ENCODE measurements at regions not wholly inside any gene's neighbourhood (a gene's known extent, or its start where the extent isn't known, plus 50 kb on each side); places are given as distances from the start of the nearest gene placed in this dataset.

DNA sequence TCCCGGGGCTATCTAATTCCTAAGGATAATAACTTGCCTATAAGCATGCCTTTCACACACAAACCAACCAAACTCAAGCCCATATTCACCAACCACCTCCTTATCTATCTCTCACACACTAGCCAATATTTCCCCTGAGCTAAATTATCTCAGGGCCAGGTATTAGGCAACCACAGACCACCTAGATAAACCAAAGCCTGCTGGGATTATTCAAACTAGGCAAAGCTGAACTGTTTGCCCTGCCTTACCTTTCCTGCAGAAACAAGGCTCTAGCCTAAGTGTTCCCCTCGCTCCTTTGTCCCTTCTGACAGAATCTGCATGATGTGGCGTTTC is 114.7 kb upstream of the EEA1 start:
- DNase-seq: no peak

DNA sequence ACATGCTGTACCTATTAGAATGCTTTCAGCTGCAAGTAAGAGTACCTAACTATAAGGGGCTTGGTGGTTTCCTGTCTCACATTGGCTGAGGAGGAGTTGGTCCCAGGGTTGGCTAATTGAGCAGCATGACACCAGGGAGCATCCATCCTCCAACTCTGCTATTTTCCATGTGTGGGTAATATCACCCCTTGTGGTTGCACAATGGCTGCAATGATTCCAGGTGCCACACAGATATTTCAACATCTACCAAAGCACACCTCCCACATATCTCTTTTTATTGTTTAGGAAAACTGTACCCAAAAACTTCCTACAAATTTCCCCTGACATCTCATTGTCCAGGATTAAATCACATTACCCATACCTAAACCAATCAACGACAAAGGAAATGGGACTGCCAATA is 118.0 kb upstream of the EEA1 start:
- no peak for DNase-seq

DNA sequence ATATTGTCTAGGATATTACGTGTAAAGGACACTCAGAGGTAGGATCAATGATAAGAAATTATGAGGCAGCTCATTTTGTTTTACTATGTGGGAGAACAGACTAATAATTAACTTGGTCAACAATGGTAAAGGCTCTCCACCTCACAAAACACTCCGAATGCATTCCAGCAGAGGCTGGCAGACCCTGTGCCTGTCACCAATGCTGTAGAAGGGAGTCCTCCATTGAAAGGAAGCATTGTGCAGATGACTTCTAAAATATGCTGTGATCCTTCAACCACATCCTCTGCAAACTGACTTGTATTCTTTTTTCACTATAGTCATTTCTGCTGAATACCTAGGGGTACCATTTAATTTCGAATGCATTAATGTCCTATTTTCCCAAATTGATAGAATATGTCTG is 119.6 kb upstream of the EEA1 start:
- no peak for DNase-seq

DNA sequence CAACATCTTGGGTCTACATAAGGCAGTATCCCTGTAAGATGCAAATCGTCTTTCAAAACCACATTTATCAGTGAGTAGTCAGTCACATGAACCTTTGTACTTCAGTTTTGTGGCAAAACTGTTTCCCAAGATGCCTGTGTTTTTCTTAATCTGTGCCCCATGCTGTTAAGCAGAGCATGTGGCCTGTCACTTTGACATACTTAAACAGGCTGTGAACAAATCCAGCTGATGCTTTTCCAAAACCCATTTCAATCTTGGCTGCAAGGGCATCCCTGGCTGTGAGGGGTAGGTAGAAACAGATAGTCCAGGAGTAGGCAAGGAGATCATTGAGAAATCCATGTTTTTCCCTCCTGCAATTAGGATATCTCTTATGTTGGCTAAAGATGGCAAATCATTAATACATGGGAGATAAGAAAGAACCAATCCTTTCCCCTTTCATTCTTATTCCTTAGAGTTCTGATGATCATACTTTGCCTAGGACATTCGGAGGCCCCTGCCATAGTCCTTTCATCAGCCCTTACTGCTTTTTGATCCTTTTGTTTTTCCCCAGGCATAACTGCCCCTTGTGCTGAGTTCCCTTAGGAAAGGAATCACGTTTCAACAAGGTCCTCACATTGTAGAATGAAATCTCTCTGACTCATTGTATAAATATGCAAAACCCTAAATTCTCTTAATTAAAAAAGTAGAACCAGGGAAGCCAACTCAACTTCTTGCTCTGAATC is 121.1 kb upstream of the EEA1 start:
- DNase-seq: no peak

DNA sequence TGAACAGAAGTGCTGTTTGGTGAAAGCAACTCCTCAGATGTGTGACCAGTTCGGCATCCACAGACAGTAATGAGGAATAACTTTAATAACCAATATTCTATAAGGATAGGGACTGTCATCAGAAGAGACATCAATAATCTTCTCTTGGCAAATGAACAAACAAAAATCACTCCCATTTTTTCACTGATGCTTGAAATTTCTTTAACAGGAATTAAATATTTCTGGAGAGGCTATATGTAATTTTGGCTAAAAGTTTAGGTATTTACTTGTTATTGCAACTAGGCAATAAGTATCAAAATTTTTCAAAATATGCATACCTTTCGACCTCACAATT is 121.6 kb upstream of the EEA1 start:
- DNase-seq: no peak

DNA sequence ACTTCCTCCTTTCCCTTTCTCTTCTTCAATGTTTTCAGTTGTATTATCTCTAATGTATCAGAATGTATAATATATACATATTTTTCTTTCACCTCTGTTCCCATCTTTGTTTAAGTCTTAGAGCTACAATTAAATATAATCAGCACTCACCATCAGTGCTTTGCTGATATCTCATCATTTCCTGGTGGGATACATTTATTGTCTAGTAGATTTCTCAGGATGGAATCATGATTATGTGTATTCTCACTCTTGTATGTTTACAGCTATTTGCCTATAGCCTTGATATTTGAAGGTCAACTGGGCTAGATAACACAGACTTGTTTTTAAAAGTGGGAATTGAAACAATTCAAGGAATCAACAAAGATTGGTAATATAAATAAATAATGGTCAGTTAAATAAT is 124.9 kb upstream of the EEA1 start:
- DNase-seq: no peak

DNA sequence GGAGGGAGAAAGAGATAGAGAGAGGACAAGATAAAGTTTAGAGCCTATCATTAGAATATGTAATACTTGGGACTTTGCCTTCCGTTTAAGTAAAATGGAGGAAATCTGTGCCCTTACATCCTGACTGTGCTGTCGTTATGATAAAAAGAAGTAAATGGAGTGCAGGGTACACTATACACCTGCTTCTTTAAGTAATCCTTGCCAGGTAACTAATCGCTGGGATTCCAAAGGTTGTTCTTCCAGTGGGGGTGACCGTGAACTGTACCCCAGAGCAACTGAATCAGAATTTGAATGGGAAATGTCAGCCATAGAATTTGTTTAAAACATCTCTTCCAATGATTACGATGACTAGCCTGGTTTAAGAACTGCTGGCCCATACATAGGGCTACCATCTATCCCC is 126.1 kb upstream of the EEA1 start:
- no peak for DNase-seq

DNA sequence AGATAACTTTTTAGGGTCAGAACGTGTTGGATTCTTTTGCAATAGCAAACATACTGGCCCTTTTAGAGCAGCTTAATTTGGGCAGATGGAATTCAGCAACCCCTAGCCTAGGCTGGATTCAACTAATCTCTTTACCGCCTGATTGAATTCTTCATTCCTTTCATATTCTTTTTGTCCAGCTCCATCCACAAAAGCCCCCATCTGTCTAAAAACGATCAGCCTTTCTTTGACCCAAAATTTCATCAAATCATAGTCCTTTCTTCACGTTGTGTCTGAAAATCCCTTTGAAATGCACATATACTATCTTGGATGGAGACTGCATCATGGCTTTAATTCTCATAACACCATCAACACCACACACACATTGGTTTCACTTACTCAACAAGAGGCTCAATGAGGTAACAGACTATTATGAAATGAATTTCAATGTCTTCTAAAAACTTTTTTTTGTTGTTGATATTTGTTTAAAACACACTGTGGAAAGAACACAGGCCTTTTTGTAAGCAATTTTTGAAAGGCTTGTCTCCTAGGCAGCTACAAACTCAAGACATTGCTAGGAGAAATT is 128.0 kb upstream of the EEA1 start:
- DNase-seq: no peak

DNA sequence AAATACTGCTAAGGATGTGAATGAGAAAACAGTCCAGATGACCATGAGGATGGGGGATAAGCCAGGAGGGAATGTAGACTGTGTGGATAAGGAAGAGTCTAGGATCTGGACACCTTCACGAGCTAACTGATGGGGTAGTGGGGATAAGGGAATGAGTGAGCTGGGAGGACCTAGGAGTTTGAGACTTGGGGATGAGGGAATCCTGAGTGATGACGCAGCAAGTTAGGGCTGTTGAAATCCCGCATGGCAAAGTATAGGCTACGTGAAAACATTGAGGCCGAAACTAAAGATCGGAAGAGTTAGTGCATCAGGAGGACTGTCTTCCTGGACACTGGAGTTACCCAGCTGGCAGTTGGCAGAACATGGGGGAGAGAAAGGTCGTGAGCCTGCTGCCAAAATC is 129.2 kb upstream of the EEA1 start:
- no peak for DNase-seq

DNA sequence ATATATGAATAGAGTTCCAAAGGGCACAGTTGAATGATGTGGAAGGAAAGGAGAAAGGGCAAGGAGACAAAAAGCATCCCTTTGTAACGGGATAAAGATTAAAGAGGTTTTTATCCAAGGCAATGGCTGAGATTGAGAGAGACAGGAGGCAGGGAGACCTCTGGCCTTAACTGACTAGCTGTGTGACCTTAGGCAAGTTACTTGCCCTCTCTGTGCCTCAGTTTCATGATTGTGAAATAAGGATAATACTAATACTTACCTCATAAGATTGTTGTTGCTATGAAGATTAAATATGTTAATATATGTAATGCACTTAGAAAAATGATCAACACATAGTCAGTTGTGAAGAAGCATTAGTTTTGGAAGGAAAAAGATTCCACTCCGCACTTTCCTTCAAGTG is 130.2 kb upstream of the EEA1 start:
- no peak for DNase-seq

DNA sequence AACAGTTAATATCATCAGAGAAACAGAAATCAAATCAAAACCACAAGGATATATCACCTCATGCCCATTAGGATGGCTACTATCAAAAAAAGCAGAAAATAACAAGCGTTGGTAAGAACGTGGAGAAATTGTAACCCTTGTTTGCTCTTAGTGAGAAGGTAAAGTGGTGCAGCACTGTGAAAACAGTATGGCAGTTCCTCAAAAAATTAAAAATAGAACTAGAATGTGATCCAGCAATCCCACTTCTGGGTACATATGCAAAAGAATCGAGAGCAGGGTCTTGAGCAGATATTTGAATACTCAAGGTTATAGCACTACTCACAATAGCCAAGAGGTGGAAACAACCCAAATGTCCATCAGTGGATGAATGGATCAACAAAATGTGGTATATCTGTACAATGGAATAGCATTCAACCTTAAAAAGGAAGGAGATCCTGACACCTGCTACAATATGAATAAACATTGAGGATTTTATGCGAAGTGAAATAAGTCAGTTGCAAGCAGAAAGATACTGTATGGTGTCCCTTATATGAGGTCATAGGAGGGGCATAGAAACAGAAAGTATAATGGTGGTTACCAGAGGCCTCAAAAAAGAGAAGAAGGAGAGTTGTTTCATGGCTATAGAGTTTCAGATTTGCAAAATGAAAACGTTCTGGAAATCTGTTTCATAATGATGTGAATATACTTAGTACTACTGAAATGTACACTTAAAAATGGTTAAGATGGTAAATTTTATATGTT is 131.0 kb upstream of the EEA1 start:
- DNase-seq: no peak

DNA sequence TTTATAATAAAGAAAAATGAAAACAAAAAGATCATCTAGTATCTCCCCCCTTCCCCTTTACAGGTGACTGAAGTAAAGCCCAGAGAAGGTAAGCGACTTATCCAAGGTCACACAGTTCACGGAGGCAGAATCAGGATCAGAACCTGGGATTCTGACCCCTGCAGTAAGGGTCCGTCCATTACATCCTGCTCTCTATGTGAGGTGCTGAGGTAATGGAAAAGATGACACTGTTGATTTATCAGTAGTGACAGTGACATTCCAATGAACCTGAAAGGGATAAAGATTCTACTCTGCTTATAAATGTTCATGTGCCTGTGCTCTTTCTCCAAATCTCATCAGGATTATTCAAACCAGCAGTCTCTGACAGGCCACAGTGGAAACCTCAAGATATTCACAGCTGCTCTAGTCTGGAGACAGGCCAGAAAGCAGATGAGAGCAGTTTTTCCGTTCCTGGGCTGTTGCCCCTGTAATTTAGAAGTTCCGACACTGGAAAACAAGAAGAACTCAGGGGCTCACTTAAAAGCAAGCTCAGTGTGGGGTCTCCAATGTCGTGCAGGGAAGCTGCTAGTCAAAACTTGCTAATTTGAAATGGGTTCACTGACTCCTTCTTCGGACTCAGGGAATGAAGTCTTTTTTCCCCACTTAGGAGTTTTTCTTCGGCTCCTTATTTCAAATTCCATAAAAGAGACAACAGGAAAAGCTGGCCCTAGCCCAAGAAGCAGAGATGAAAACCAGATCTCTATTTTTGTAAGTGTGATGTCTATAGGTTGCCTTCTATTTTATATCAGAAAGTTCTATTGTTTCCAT is 131.8 kb upstream of the EEA1 start:
- DNase-seq: no peak

DNA sequence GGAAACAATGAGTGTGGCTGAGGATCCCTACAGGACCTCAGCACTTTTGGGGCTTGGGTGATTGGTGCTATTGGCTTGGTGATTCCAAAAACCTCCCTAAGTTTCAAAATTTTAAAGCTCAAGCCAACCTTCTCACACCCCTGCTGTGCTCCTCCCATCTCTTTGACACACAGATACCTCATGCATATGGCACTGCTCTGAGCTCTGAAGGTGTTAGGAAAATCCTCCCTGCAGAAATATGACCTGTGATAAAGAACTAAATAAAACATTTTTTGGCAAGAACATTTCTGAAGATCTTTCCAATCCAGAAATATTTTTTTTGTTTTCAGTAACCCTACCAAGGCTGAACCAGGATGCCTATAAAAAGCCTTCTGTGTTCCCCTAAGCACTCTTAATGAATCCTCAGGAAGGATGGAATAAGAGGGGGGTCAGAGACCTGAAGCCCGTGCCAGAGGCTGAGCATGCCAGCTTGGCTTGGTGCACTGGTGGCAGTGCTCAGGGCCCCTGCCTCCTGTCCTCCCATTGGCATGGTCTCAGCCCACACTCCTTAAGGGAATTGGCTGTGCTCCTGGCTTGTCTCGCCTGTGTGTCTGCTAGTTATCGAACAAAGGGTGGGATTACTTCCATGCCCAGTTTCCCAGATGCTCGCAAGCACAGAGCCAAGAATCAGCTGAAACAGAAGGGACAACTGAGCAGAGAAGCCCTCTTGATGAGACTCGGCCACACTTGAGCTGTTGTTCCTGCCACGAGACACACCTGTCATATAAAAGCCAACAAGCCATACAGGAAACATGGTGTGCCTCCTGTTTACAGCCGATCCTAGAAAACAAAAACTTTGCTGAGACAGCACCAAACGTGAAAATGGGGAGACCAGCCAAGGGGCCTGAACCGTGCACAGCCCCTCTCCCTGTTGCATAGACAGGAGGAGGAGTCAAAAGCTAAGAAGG is 132.7 kb upstream of the EEA1 start:
- no peak for DNase-seq

DNA sequence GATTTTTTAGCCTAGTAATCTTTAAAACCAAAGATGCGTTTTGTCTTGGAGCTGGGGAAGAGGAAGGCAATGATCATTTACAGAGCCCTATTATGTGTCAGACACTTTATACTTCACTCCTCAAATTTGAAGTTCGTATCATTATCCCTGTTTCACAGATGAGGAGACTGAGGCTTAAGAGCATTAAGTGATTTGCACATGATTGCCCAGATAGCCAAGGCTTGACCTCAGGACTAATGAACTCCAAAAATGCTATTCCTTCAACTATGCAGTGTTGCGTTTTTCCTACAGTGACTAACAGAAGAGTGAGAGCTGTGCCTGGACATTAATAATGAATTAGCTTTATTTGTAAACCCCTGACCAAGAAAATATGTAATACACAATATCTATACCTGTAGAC is 136.8 kb upstream of the EEA1 start:
- no peak for DNase-seq

DNA sequence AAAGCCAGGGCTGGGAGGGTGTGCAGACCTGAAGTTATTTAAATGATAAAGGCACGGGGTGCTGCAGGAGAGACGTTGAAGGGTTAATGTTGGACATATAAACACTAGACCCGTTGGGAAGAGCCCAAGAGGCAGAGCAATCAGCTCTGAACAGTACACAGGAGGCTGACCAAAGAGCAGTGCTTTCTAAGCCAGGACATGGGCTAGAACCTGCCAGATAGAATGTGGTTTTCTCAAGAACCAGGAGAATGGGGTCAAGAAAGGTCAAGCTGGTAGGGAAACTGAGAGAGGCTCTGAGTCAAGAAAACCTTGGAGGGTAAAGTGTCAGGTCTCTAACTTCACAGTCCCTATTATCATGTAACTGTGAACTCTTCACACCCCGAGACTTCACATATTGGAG is 143.2 kb upstream of the EEA1 start:
- DNase-seq: no peak

DNA sequence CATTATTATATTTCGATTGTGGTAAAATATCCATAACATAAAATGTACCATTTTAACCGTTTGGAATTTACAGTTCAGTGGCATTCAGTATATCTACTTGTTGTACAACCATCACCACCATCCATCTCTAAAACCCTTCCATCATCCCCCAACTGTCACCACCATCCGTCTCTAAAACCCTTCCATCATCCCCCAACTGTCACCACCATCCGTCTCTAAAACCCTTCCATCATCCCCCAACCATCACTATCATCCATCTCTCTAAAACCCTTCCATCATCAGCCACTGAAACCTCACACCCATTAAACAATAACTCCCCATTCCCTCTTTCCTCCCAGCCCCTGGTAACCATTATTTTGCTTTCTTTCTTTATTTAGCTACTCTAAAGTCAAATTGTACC is 144.2 kb upstream of the EEA1 start:
- no peak for DNase-seq

DNA sequence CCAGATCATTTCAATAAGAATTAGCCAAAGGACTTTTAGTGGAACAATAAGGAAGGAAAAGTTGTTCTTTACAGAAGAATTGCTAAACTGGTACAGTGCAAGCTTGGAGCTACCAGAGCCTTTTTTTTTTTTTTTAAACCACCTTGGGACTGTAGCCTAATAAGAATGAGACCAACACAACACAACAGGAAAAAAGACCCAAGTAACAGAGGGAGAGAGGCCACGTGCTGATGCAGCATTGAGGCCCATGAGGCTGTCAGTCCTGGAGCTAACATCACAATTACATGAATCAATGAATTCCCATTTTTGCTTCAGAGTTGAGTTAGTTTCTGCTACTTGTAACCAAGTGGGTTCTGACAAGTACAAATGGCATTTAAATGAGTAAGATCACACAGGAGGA is 149.0 kb upstream of the EEA1 start:
- no peak for DNase-seq

DNA sequence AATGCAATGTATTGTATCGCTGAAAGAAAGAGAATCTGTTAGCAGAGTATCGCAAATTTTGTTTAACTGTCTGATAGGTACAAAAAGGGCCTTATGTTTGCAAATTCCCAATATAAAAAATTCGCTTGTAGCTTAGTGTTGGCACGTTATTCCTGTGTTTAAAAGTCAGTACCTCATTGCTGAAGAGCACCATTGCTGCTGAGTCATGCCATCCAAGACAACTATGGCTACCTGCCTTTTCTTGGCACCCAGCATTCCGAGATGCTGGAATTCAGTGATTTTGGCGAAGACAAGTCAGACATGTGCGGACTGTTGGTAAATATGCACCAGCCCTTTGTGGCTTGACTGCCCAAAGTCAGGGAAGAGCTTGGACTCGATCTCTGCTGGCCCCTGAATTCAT is 149.5 kb upstream of the EEA1 start:
- DNase-seq: no peak

DNA sequence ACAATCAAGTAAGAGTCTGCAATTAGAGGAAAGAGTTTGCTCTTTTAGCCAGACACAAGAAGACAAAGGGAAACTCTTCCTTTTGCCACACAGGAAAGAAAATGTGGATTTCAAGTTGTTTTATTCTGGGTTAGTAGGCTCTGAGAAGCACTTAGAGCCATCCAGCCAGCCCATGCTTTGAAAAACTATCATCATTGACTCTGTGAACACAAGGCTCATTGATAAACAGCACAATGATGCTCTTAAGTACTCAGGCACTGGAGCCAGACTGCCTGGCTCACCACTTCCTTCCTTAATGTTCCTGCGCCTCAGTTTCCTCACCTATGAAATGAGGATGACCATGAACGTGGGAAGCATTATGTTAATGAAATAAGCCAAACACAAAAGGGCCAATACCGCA is 150.2 kb upstream of the EEA1 start:
- no peak for DNase-seq

DNA sequence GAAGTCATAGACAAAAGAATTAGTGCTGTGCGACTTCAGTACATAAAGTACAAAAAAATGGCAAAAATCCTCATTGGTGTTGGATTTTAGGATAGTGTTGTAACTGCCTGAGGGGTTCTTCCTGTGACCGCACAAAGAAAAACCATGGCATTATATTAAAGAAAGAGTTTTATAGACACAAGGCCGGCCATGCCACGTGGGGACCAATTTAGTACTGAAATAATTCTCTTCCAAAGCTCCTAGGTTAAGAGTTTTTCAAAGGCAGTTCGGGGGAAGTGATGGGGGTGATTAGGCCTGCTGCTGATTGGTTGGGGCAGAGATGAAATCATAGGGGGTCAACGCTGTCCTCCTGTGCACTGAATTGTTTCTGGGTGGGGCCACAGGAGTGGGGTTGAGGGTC is 150.9 kb upstream of the EEA1 start:
- DNase-seq: no peak

DNA sequence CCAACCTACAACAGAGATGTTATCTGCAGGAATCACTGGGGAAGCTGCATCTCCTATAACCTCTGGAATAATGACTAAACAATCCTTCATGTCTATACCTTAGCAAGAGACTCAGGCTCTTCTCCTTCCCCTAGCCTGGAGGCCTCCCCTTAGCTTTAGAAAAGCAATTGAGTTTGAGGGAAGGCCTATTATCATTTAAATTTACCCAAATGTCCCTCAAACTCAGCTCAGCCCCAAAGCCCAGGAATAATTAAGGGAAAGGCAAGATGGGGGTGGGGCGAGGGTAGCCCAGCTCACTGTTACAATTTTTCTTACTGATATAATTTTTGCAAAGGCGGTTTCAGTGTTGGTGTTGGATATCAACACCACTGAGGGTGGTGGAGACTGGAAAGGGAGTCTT is 151.4 kb upstream of the EEA1 start:
- no peak for DNase-seq

DNA sequence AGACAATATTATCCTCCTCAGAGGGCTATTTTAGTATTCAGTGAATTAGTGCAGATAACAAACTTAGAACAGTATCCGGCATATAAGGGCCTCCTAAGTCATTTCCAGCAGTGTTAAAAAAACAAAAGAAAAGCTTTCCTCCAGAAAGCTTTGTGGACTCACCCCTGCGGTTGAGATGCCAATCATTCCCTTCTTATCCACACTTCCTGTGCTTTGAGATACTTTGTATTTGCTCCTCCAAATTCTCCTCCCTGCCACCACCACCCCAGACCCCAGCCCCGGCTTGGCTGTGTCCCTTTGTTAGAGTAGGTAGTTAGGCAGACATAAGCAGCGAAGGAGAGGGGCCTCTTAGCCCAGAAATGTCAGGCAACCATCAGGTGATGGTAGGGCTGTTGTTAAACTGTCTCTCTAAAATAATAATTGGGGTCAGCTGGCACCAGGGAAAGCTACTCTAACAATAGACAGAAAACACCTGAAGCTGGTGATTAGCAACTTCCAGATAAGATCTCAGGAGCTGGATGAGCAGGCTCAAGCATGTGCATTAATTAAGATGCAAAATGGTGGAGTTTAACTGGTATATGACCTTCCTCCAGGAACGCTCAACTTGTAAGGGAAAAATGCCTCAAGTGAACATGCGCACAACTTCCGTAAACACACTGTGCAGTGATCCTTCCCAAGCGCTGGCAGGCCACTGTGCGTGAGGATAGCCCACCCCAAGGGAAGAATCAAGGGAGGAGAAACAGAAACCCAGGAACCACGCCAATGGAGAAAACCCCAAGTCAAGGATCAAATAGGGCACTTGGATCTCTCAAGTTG is 152.1 kb upstream of the EEA1 start:
- no peak for DNase-seq
